ENCODE measurements at regions not wholly inside any gene's neighbourhood (a gene's known extent, or its start where the extent isn't known, plus 50 kb on each side); places are given as distances from the start of the nearest gene placed in this dataset.

DNA sequence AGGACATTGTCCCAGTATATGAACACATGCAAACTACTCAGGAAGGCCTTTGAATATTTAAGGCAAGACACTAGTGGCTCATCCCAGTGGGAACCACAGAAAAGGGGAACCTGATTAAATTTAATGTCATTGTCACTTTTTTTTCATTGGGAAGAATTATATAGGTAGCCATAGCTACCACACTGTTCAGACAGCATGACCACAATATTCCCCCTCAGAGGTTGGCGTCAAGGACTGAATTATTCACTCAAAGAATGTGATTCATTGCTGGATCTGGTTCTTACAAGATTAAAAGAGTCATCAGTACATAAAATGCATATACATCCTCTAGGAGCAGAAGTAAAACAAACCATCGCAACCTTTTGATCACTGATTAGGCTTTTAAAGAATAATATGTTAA, 92.0 kb upstream of the SMARCAD1 start:
- Histone ChIP-seq H3K9ac (ENCODE audit: low read length) (no peak overlapping the region), H3K4me2 (ENCODE audit: low read length) (no peak overlapping the region), H3K79me2 (ENCODE audit: insufficient read depth, low read length) (no peaks in the 10 kb centered on the region), H2AFZ (ENCODE audit: low read depth, low read length) (no peak overlapping the region), H3K36me3 (ENCODE audit: insufficient read depth, low read length) (no peaks in the 10 kb centered on the region), H3K27me3 (ENCODE audit: insufficient read depth, low read length) (no peaks in the 10 kb centered on the region), H3K9me3 (ENCODE audit: insufficient read depth, low read depth, low read length) (no peaks in the 10 kb centered on the region), H4K20me1 (ENCODE audit: insufficient read depth, low read length) (no peaks in the 10 kb centered on the region), H3K27ac (ENCODE audit: low read depth, low read length) (no peak overlapping the region), H3K4me3 (ENCODE audit: insufficient read depth, low read depth, low read length) (no peak overlapping the region), H3K4me1 (ENCODE audit: insufficient read depth, low read length) (no peaks in the 10 kb centered on the region)
- FAIRE-seq, result no peak
- Mint-ChIP-seq H3K4me1 (ENCODE audit: low read depth, unreplicated experiment) (no peaks in the 10 kb centered on the region), H3K36me3 (ENCODE audit: low read depth, unreplicated experiment) (no peaks in the 10 kb centered on the region), H3K4me3 (ENCODE audit: unreplicated experiment) (no peak overlapping the region), H3K9me3 (ENCODE audit: unreplicated experiment) (no peaks in the 10 kb centered on the region), H3K27me3 (ENCODE audit: low read depth, unreplicated experiment) (no peaks in the 10 kb centered on the region), H3K27ac (ENCODE audit: unreplicated experiment) (no peak overlapping the region)
- no peak for DNase-seq (ENCODE audit: low read depth)
- no peak for TF ChIP-seq EZH2 (IDR thresholded peaks at IDR 0.05; ENCODE audit: insufficient read depth, low read length)
- TF ChIP-seq, protein P1, sequence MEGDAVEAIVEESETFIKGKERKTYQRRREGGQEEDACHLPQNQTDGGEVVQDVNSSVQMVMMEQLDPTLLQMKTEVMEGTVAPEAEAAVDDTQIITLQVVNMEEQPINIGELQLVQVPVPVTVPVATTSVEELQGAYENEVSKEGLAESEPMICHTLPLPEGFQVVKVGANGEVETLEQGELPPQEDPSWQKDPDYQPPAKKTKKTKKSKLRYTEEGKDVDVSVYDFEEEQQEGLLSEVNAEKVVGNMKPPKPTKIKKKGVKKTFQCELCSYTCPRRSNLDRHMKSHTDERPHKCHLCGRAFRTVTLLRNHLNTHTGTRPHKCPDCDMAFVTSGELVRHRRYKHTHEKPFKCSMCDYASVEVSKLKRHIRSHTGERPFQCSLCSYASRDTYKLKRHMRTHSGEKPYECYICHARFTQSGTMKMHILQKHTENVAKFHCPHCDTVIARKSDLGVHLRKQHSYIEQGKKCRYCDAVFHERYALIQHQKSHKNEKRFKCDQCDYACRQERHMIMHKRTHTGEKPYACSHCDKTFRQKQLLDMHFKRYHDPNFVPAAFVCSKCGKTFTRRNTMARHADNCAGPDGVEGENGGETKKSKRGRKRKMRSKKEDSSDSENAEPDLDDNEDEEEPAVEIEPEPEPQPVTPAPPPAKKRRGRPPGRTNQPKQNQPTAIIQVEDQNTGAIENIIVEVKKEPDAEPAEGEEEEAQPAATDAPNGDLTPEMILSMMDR (IDR thresholded peaks at IDR 0.05; ENCODE audit: insufficient read depth, low read depth, low read length), result no peak

DNA sequence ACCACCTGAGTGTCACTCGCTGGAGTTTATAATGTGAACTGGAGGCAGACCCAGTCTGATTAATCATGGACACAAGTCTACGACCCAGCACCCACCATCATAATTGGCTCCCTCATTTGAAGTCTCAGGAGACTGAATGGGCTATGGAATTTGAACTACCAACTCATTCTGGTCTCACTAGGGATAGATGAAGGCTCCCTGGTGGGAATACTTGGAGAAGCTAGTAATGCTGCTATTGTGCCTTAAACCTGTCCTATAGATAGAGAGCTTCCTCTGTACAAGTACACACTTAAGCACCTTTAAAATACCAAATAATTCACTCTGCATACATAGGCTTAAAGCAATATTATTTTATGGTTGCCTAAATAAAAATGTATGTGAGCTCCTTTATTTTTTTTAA, 90.8 kb upstream of the SMARCAD1 start:
- H3K4me2 ChIP-seq (ENCODE audit: low read length), result no peak overlapping the region
- H3K27ac ChIP-seq (ENCODE audit: low read depth, low read length), result no peak overlapping the region
- no peaks in the 10 kb centered on the region for H3K79me2 ChIP-seq (ENCODE audit: insufficient read depth, low read length)
- H3K27me3 ChIP-seq (ENCODE audit: insufficient read depth, low read length), result no peaks in the 10 kb centered on the region
- no peak overlapping the region for H2AFZ ChIP-seq (ENCODE audit: low read depth, low read length)
- Mint-ChIP-seq H3K9me3 (ENCODE audit: unreplicated experiment) (no peaks in the 10 kb centered on the region), H3K27ac (ENCODE audit: unreplicated experiment) (no peak overlapping the region), H3K36me3 (ENCODE audit: low read depth, unreplicated experiment) (no peaks in the 10 kb centered on the region), H3K4me1 (ENCODE audit: low read depth, unreplicated experiment) (no peaks in the 10 kb centered on the region), H3K27me3 (ENCODE audit: low read depth, unreplicated experiment) (no peaks in the 10 kb centered on the region), H3K4me3 (ENCODE audit: unreplicated experiment) (no peak overlapping the region)
- no peaks in the 10 kb centered on the region for H3K9me3 ChIP-seq (ENCODE audit: insufficient read depth, low read depth, low read length)
- H3K4me1 ChIP-seq (ENCODE audit: insufficient read depth, low read length), result no peaks in the 10 kb centered on the region
- DNase-seq (ENCODE audit: low read depth) (no peak), FAIRE-seq (no peak)
- no peaks in the 10 kb centered on the region for H4K20me1 ChIP-seq (ENCODE audit: insufficient read depth, low read length)
- H3K36me3 ChIP-seq (ENCODE audit: insufficient read depth, low read length), result no peaks in the 10 kb centered on the region
- H3K9ac ChIP-seq (ENCODE audit: low read length), result no peak overlapping the region
- TF ChIP-seq EZH2 (IDR thresholded peaks at IDR 0.05; ENCODE audit: insufficient read depth, low read length), result no peak
- TF ChIP-seq, protein P1 (IDR thresholded peaks at IDR 0.05; ENCODE audit: insufficient read depth, low read depth, low read length), result no peak
- H3K4me3 ChIP-seq (ENCODE audit: insufficient read depth, low read depth, low read length), result no peak overlapping the region

DNA sequence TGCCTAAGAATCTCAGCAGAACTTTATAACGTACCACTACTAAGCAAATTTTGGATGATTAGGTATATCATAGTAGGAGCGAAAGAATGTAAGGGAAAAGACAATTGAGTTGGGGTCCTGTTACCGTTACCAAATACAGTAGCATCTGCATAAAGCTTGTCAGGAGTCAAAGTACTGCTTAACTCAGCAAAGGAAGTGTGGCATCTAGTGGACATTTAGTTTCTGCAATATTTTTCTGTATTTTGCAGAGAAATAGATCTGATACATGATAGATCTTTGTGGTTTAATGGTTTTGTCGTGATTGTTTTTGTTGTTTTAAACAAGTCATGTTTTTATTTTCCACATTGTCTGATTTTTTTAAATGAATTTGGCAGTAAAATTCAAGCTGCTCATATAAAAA, 81.0 kb upstream of the SMARCAD1 start:
- TF ChIP-seq, protein P1 (IDR thresholded peaks at IDR 0.05; ENCODE audit: insufficient read depth, low read depth, low read length), result peak; percentile 30
- TF ChIP-seq EZH2 (IDR thresholded peaks at IDR 0.05; ENCODE audit: insufficient read depth, low read length), result no peak
- Histone ChIP-seq H3K27me3 (ENCODE audit: insufficient read depth, low read length) (no peaks in the 10 kb centered on the region), H4K20me1 (ENCODE audit: insufficient read depth, low read length) (no peaks in the 10 kb centered on the region), H3K79me2 (ENCODE audit: insufficient read depth, low read length) (no peaks in the 10 kb centered on the region), H3K27ac (ENCODE audit: low read depth, low read length) (no peak overlapping the region), H3K4me3 (ENCODE audit: insufficient read depth, low read depth, low read length) (no peak overlapping the region), H3K4me2 (ENCODE audit: low read length) (no peak overlapping the region), H2AFZ (ENCODE audit: low read depth, low read length) (no peak overlapping the region), H3K4me1 (ENCODE audit: insufficient read depth, low read length) (no peaks in the 10 kb centered on the region), H3K36me3 (ENCODE audit: insufficient read depth, low read length) (no peaks in the 10 kb centered on the region), H3K9me3 (ENCODE audit: insufficient read depth, low read depth, low read length) (no peaks in the 10 kb centered on the region), H3K9ac (ENCODE audit: low read length) (no peak overlapping the region)
- peaks cover 3% of the 10 kb centered on the region for H3K4me1 Mint-ChIP-seq (ENCODE audit: low read depth, unreplicated experiment)
- H3K4me3 Mint-ChIP-seq (ENCODE audit: unreplicated experiment), result no peak overlapping the region
- H3K27me3 Mint-ChIP-seq (ENCODE audit: low read depth, unreplicated experiment), result no peaks in the 10 kb centered on the region
- DNase-seq (ENCODE audit: low read depth) (no peak), FAIRE-seq (no peak)
- H3K27ac Mint-ChIP-seq (ENCODE audit: unreplicated experiment), result no peak overlapping the region
- no peaks in the 10 kb centered on the region for H3K9me3 Mint-ChIP-seq (ENCODE audit: unreplicated experiment)
- H3K36me3 Mint-ChIP-seq (ENCODE audit: low read depth, unreplicated experiment), result no peaks in the 10 kb centered on the region
